WTC11 (cell line): ENCODE measurements at regions not wholly inside any gene's neighbourhood (a gene's known extent, or its start where the extent isn't known, plus 50 kb on each side); places are given as distances from the start of the nearest gene placed in this dataset.

Experiments used
- ATAC-seq: fragments of 200-7000 bp; cut with Tn5 transposase; 2 replicates; pipeline ENCODE4 v1.10.0; 2021; ENCODE audit warnings: mild to moderate bottlenecking, moderate library complexity
- CTCF ChIA-PET: fragments of 300-600 bp; sonication (Branson Sonifier 250); formaldehyde crosslinking; loops from one replicate; lab custom pipeline; 2021; ENCODE audit warnings: antibody characterized with exemption; lab: Charles Lee
- POLR2A ChIA-PET: fragments of 350-600 bp; sonication (Branson Sonifier 250); formaldehyde crosslinking; loops from one replicate; lab custom pipeline; 2021; ENCODE audit warnings: antibody characterized with exemption; lab: Charles Lee
- DNase-seq: peaks from one replicate; pipeline ENCODE4 v3.0.0; 2021; ENCODE audit warnings: low spot score
- H3K27ac Mint-ChIP-seq: 2 replicates; pipeline ENCODE4 v1.8.0; 2021; ENCODE audit warnings: mixed read lengths
- H3K27me3 Mint-ChIP-seq: 2 replicates; pipeline ENCODE4 v1.8.0; 2021; ENCODE audit warnings: low read depth, mild to moderate bottlenecking, moderate library complexity, mixed read lengths
- H3K36me3 Mint-ChIP-seq: 2 replicates; pipeline ENCODE4 v1.8.0; 2021; ENCODE audit warnings: mixed read lengths
- H3K4me1 Mint-ChIP-seq: 2 replicates; pipeline ENCODE4 v1.8.0; 2022; ENCODE audit warnings: mixed read lengths
- H3K4me3 Mint-ChIP-seq: 2 replicates; pipeline ENCODE4 v1.8.0; 2021; ENCODE audit warnings: mild to moderate bottlenecking, moderate library complexity, mixed read lengths
- H3K9me3 Mint-ChIP-seq: 2 replicates; pipeline ENCODE4 v1.8.0; 2021; ENCODE audit warnings: mixed read lengths
- ATF1 ChIP-seq: sonication (generic); formaldehyde crosslinking; IDR thresholded peaks from 2 replicates; pipeline ENCODE4 v1.8.1; 2023; ENCODE audit warnings: mild to moderate bottlenecking, moderate library complexity, missing genetic modification reagents
- CREB1 ChIP-seq: sonication (generic); formaldehyde crosslinking; IDR thresholded peaks from 2 replicates; pipeline ENCODE4 v1.8.0; 2023; ENCODE audit warnings: mild to moderate bottlenecking, missing genetic modification reagents
- CTCF ChIP-seq: fragments of 200-600 bp; IDR thresholded peaks from 2 replicates; pipeline ENCODE4 v1.8.0; 2022; ENCODE audit warnings: antibody characterized with exemption
- EMX1 ChIP-seq: fragments of 250-450 bp; sonication (Bioruptor Pico); IDR thresholded peaks from 2 replicates; pipeline ENCODE4 v1.8.0; 2021; ENCODE audit warnings: mild to moderate bottlenecking
- ESRRA ChIP-seq: sonication (generic); formaldehyde crosslinking; IDR thresholded peaks from 2 replicates; pipeline ENCODE4 v1.8.1; 2022; ENCODE audit warnings: mild to moderate bottlenecking, missing genetic modification reagents, borderline replicate concordance
- ETV6 ChIP-seq: sonication (generic); formaldehyde crosslinking; IDR thresholded peaks from 2 replicates; pipeline ENCODE4 v1.8.1; 2022; ENCODE audit warnings: mild to moderate bottlenecking, missing genetic modification reagents
- NFYB ChIP-seq: sonication (generic); formaldehyde crosslinking; conservative IDR thresholded peaks from 2 replicates; pipeline ENCODE4 v1.8.0; 2022; ENCODE audit warnings: low read depth, missing genetic modification reagents
- SMAD3 ChIP-seq: sonication (generic); formaldehyde crosslinking; IDR thresholded peaks from 2 replicates; pipeline ENCODE4 v1.8.0; 2022; ENCODE audit warnings: missing genetic modification reagents, mild to moderate bottlenecking, borderline replicate concordance
- TEAD1 ChIP-seq: sonication (generic); formaldehyde crosslinking; IDR thresholded peaks from 2 replicates; pipeline ENCODE4 v1.8.0; 2022; ENCODE audit warnings: mild to moderate bottlenecking, missing genetic modification reagents
- TEAD4 ChIP-seq: sonication (generic); formaldehyde crosslinking; IDR thresholded peaks from 2 replicates; pipeline ENCODE4 v1.8.0; 2022; ENCODE audit warnings: mild to moderate bottlenecking, missing genetic modification reagents
- ZMAT4 ChIP-seq: fragments of 250-450 bp; sonication (Bioruptor Pico); IDR thresholded peaks from 2 replicates; pipeline ENCODE4 v1.9.0; 2021; ENCODE audit warnings: mild to moderate bottlenecking
- ZNF138 ChIP-seq: sonication (generic); formaldehyde crosslinking; conservative IDR thresholded peaks from 2 replicates; pipeline ENCODE4 v1.8.1; 2022; ENCODE audit warnings: mild to moderate bottlenecking, moderate library complexity, missing genetic modification reagents
- ZNF396 ChIP-seq: fragments of 250-450 bp; sonication (Bioruptor Pico); IDR thresholded peaks from 2 replicates; pipeline ENCODE4 v1.8.0; 2021; ENCODE audit warnings: mild to moderate bottlenecking, moderate library complexity, borderline replicate concordance
- ZNF423 ChIP-seq: fragments of 250-450 bp; sonication (Bioruptor Pico); IDR thresholded peaks from 2 replicates; pipeline ENCODE4 v2.1.2; 2022; ENCODE audit warnings: mild to moderate bottlenecking, moderate library complexity
- ZNF512 ChIP-seq: sonication (generic); formaldehyde crosslinking; IDR thresholded peaks from 2 replicates; pipeline ENCODE4 v1.8.1; 2022; ENCODE audit warnings: missing genetic modification reagents, borderline replicate concordance
- ZNF671 ChIP-seq: fragments of 250-450 bp; sonication (Bioruptor Pico); IDR thresholded peaks from 2 replicates; pipeline ENCODE4 v1.8.0; 2021; ENCODE audit warnings: mild to moderate bottlenecking
- TF ChIP-seq, protein P1 (sequence below): fragments of 250-450 bp; sonication (Bioruptor Pico); IDR thresholded peaks from 2 replicates; pipeline ENCODE4 v1.9.0; 2021; ENCODE audit warnings: moderate library complexity, mild to moderate bottlenecking, inconsistent platforms, borderline replicate concordance
- TF ChIP-seq, protein P2 (sequence below): sonication (generic); formaldehyde crosslinking; IDR thresholded peaks from 2 replicates; pipeline ENCODE4 v1.8.1; 2023; ENCODE audit warnings: mild to moderate bottlenecking, missing genetic modification reagents, moderate library complexity
- TF ChIP-seq, protein P3 (sequence below): sonication (generic); formaldehyde crosslinking; IDR thresholded peaks from 2 replicates; pipeline ENCODE4 v1.8.1; 2023; ENCODE audit warnings: mild to moderate bottlenecking, missing genetic modification reagents, borderline replicate concordance

- TF ChIP-seq, protein P1, sequence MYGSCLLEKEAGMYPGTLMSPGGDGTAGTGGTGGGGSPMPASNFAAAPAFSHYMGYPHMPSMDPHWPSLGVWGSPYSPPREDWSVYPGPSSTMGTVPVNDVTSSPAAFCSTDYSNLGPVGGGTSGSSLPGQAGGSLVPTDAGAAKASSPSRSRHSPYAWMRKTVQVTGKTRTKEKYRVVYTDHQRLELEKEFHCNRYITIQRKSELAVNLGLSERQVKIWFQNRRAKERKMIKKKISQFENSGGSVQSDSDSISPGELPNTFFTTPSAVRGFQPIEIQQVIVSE (CRISPR knock-in tag), result no peak
- TF ChIP-seq, protein P2, sequence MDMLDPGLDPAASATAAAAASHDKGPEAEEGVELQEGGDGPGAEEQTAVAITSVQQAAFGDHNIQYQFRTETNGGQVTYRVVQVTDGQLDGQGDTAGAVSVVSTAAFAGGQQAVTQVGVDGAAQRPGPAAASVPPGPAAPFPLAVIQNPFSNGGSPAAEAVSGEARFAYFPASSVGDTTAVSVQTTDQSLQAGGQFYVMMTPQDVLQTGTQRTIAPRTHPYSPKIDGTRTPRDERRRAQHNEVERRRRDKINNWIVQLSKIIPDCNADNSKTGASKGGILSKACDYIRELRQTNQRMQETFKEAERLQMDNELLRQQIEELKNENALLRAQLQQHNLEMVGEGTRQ (CRISPR knock-in tag), result no peak
- no peak for TF ChIP-seq CTCF
- TF ChIP-seq NFYB (CRISPR knock-in tag), result no peak
Measured at GRCh38 chr12:89993632-89994031, 285.0 kb upstream of the ATP2B1 start (continued).

DNA sequence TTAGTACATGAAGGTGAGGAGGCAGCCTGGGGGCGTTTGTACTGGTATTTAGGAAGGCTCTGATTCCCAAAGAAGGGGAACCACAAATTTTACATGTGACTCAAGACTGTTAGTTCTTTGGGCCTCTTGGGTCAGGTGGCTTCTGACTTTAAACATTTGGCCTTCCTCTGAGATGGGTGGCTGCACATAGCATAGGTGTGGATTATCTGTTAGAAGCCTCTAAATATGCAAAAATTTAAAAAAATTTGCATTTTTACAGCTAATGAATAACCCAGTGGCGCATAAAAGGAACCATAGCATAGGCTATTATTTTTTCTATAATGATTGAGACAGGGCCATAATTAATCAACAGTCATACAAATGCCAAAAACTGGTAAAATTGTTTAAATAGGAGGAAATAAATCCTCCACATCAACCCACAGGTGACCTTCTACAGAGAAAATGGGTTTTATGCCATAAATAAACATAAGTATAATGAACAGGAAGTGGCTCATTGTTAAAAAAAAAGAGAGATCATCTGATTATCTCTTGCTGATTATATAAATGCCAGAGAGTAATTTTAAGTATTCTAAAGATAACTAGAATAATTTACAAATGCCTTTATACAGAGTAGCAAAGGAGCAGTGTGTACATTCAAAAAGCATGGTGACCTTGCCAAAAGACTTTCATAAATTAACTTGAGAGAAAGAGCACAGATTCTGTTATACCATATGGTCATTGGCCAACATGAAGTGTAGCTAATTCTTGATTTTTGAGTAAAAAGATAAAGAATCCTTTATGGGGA, 284.2 kb upstream of the ATP2B1 start:
- H3K27me3 Mint-ChIP-seq, result no peaks in the 10 kb centered on the region
- no peaks in the 10 kb centered on the region for H3K36me3 Mint-ChIP-seq

More for the DNA sequence above, 284.2 kb upstream of the ATP2B1 start:
- no peak for TF ChIP-seq CTCF
- TF ChIP-seq ZNF423 (CRISPR knock-in tag), result no peak
- TF ChIP-seq ZNF671, result no peak
- TF ChIP-seq ETV6, result no peak
- TF ChIP-seq ZMAT4 (CRISPR knock-in tag), result no peak
- TF ChIP-seq TEAD4, result no peak
- no peak for TF ChIP-seq TEAD1 (CRISPR knock-in tag)
- no peak for TF ChIP-seq ESRRA
- no peak for TF ChIP-seq SMAD3 (CRISPR knock-in tag)
- TF ChIP-seq, protein P3, sequence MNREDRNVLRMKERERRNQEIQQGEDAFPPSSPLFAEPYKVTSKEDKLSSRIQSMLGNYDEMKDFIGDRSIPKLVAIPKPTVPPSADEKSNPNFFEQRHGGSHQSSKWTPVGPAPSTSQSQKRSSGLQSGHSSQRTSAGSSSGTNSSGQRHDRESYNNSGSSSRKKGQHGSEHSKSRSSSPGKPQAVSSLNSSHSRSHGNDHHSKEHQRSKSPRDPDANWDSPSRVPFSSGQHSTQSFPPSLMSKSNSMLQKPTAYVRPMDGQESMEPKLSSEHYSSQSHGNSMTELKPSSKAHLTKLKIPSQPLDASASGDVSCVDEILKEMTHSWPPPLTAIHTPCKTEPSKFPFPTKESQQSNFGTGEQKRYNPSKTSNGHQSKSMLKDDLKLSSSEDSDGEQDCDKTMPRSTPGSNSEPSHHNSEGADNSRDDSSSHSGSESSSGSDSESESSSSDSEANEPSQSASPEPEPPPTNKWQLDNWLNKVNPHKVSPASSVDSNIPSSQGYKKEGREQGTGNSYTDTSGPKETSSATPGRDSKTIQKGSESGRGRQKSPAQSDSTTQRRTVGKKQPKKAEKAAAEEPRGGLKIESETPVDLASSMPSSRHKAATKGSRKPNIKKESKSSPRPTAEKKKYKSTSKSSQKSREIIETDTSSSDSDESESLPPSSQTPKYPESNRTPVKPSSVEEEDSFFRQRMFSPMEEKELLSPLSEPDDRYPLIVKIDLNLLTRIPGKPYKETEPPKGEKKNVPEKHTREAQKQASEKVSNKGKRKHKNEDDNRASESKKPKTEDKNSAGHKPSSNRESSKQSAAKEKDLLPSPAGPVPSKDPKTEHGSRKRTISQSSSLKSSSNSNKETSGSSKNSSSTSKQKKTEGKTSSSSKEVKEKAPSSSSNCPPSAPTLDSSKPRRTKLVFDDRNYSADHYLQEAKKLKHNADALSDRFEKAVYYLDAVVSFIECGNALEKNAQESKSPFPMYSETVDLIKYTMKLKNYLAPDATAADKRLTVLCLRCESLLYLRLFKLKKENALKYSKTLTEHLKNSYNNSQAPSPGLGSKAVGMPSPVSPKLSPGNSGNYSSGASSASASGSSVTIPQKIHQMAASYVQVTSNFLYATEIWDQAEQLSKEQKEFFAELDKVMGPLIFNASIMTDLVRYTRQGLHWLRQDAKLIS, result no peak
- no peak for TF ChIP-seq ZNF396 (CRISPR knock-in tag)
- no peak for TF ChIP-seq ATF1 (CRISPR knock-in tag)
- no peak for TF ChIP-seq CREB1 (CRISPR knock-in tag)
- TF ChIP-seq EMX1 (CRISPR knock-in tag), result no peak
- TF ChIP-seq ZNF138 (CRISPR knock-in tag), result no peak
- TF ChIP-seq ZNF512 (CRISPR knock-in tag), result no peak
- H3K27ac Mint-ChIP-seq, result no peak overlapping the region
- ATAC-seq, result no peak
- ChIA-PET CTCF (no interaction called here), POLR2A (no interaction called here)
- H3K4me1 Mint-ChIP-seq, result peaks cover 12% of the 10 kb centered on the region
- H3K4me3 Mint-ChIP-seq, result no peak overlapping the region
- H3K9me3 Mint-ChIP-seq, result no peaks in the 10 kb centered on the region
- no peak for DNase-seq
